ENCODE measurements at regions not wholly inside any gene's neighbourhood (a gene's known extent, or its start where the extent isn't known, plus 50 kb on each side); places are given as distances from the start of the nearest gene placed in this dataset.

DNA sequence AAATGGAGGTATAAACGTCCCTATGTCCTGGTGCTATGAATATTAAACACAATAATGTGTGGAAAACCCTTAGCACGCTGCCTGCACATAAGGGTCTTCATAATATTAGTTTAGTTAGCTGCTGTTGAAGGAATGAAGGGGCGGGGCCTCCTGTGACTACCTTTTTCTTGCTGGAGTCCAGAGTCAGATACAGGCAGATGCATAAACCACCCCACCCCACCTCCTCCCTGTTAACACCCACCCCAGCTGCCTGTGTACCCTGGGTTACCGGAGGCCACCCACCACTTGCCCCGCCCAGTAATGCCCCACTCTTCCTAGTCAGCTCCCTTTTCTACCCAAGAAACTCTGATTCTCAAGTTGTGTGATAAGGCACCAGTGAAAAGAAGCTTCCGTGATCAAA, 158.4 kb downstream of the EN1 start:
- H3K4me3 ChIP-seq (ENCODE audit: insufficient read length, low read depth), result no peak overlapping the region
- no peaks in the 10 kb centered on the region for H3K4me1 ChIP-seq (ENCODE audit: insufficient read depth, insufficient read length)
- no peak overlapping the region for H3K9ac ChIP-seq (ENCODE audit: insufficient read length, low read depth)
- H3K27me3 ChIP-seq (ENCODE audit: insufficient read depth, insufficient read length), result no peaks in the 10 kb centered on the region
- peaks cover 29% of the 10 kb centered on the region for H3K9me3 ChIP-seq (ENCODE audit: insufficient read depth, low read length)
- no peak for DNase-seq (ENCODE audit: low read depth, low spot score)
- no peaks in the 10 kb centered on the region for H3K36me3 ChIP-seq (ENCODE audit: insufficient read depth, insufficient read length, low read length)
- TF ChIP-seq ZNF274 (IDR thresholded peaks at IDR 0.05; ENCODE audit: low read depth, low read length) (no peak), YY1 (IDR thresholded peaks at IDR 0.05; ENCODE audit: insufficient read depth, insufficient read length) (no peak), SUZ12 (IDR thresholded peaks at IDR 0.05; ENCODE audit: extremely low read depth, insufficient read depth, insufficient read length) (no peak)

DNA sequence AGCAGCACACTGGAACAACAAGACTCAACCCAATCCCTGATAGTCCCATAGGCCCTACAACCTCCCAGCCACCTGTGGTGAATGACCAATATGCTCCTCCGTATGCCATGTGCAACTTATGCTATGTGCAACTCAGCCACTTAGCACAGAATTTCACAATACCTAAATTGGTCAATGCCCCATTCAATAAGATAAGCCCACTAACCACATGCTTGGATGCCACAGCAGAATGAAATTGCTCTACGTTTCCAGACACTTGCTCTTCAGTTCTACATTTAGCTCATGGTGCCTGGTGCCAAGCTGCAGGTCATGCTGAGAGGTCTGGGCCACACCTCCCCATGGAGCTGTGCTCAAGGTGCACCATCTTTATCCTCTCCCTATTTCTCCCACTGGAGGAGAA, 159.8 kb downstream of the EN1 start:
- no peak for TF ChIP-seq SUZ12 (IDR thresholded peaks at IDR 0.05; ENCODE audit: extremely low read depth, insufficient read depth, insufficient read length)
- TF ChIP-seq ZNF274 (IDR thresholded peaks at IDR 0.05; ENCODE audit: low read depth, low read length), result no peak
- TF ChIP-seq YY1 (IDR thresholded peaks at IDR 0.05; ENCODE audit: insufficient read depth, insufficient read length), result no peak
- Histone ChIP-seq H3K27me3 (ENCODE audit: insufficient read depth, insufficient read length) (no peaks in the 10 kb centered on the region), H3K36me3 (ENCODE audit: insufficient read depth, insufficient read length, low read length) (no peaks in the 10 kb centered on the region), H3K9ac (ENCODE audit: insufficient read length, low read depth) (no peak overlapping the region), H3K4me1 (ENCODE audit: insufficient read depth, insufficient read length) (peaks cover under 1% of the 10 kb centered on the region), H3K4me3 (ENCODE audit: insufficient read length, low read depth) (no peak overlapping the region), H3K9me3 (ENCODE audit: insufficient read depth, low read length) (peaks cover 26% of the 10 kb centered on the region)
- no peak for DNase-seq (ENCODE audit: low read depth, low spot score)

DNA sequence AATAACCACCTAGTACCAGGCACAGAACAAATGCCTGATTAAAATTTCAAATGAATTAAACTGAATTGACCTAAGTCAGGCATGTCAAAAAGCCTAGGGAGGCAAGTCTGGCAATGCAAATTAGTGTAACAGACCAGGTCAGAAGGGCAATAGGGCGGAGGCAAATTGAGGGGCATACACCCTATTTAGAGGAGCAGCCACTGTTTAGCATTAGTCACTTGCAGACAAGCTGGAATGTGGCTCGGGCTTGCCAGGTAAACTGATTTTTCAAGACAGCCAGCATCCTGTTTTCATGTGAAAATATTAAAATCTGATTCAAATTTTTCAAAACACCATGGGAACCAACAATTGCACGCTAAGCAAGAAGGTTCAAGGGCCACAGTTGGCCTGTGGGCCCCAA, 160.3 kb downstream of the EN1 start:
- peaks cover 3% of the 10 kb centered on the region for H3K4me1 ChIP-seq (ENCODE audit: insufficient read depth, insufficient read length)
- no peak for DNase-seq (ENCODE audit: low read depth, low spot score)
- no peak overlapping the region for H3K4me3 ChIP-seq (ENCODE audit: insufficient read length, low read depth)
- TF ChIP-seq YY1 (IDR thresholded peaks at IDR 0.05; ENCODE audit: insufficient read depth, insufficient read length) (no peak), ZNF274 (IDR thresholded peaks at IDR 0.05; ENCODE audit: low read depth, low read length) (no peak), SUZ12 (IDR thresholded peaks at IDR 0.05; ENCODE audit: extremely low read depth, insufficient read depth, insufficient read length) (no peak)
- no peaks in the 10 kb centered on the region for H3K27me3 ChIP-seq (ENCODE audit: insufficient read depth, insufficient read length)
- no peaks in the 10 kb centered on the region for H3K36me3 ChIP-seq (ENCODE audit: insufficient read depth, insufficient read length, low read length)
- H3K9ac ChIP-seq (ENCODE audit: insufficient read length, low read depth), result no peak overlapping the region
- peaks cover 22% of the 10 kb centered on the region for H3K9me3 ChIP-seq (ENCODE audit: insufficient read depth, low read length)

DNA sequence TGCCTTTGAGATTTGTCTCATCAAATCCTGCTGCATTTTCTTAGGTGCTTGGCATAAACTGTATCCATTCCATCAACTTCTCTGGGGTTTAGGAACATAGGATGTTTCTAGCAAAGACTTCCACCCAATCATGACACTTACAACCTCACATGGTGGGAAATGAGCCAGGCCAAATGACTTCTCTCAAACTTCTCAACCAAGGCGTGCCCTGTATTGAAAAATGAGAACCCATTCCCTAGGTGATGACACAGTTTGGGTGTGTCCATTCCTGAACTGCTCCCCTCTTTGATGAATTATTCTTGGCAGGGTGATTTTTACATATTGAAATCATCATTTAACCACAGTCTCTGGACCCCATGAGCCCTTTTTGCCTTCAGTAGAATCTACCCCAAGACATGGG, 161.1 kb downstream of the EN1 start:
- no peak for DNase-seq (ENCODE audit: low read depth, low spot score)

DNA sequence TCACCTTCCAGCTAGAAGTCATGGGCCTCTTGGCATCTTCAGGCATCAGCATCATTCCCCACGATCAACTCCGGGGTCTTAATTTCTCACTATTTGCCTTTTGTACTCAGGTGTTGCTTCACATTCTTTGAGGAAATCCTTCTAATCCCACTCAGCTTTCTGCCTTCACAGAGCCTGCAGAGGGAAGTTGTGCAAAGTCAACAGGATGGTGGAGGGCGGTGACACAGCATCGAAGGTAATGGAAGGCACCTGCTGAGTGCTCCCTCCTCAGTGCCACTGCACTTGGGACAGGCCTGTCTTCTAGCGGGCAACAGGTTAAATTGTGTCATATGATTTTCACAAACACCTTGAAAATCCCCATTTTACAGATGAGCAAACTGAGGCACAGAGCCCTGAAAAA, 164.0 kb downstream of the EN1 start:
- Histone ChIP-seq H3K9ac (ENCODE audit: insufficient read length, low read depth) (no peak overlapping the region), H3K4me3 (ENCODE audit: insufficient read length, low read depth) (no peak overlapping the region), H3K27me3 (ENCODE audit: insufficient read depth, insufficient read length) (no peaks in the 10 kb centered on the region), H3K36me3 (ENCODE audit: insufficient read depth, insufficient read length, low read length) (no peaks in the 10 kb centered on the region), H3K9me3 (ENCODE audit: insufficient read depth, low read length) (no peaks in the 10 kb centered on the region), H3K4me1 (ENCODE audit: insufficient read depth, insufficient read length) (peaks cover 3% of the 10 kb centered on the region)
- TF ChIP-seq ZNF274 (IDR thresholded peaks at IDR 0.05; ENCODE audit: low read depth, low read length) (no peak), YY1 (IDR thresholded peaks at IDR 0.05; ENCODE audit: insufficient read depth, insufficient read length) (no peak), SUZ12 (IDR thresholded peaks at IDR 0.05; ENCODE audit: extremely low read depth, insufficient read depth, insufficient read length) (no peak)
- DNase-seq (ENCODE audit: low read depth, low spot score), result no peak

More for the DNA sequence above, 161.1 kb downstream of the EN1 start:
- H3K36me3 ChIP-seq (ENCODE audit: insufficient read depth, insufficient read length, low read length), result no peaks in the 10 kb centered on the region
- TF ChIP-seq SUZ12 (IDR thresholded peaks at IDR 0.05; ENCODE audit: extremely low read depth, insufficient read depth, insufficient read length) (no peak), YY1 (IDR thresholded peaks at IDR 0.05; ENCODE audit: insufficient read depth, insufficient read length) (no peak), ZNF274 (IDR thresholded peaks at IDR 0.05; ENCODE audit: low read depth, low read length) (no peak)
- H3K9ac ChIP-seq (ENCODE audit: insufficient read length, low read depth), result no peak overlapping the region
- H3K27me3 ChIP-seq (ENCODE audit: insufficient read depth, insufficient read length), result no peaks in the 10 kb centered on the region
- no peak overlapping the region for H3K4me3 ChIP-seq (ENCODE audit: insufficient read length, low read depth)
- H3K4me1 ChIP-seq (ENCODE audit: insufficient read depth, insufficient read length), result peaks cover 3% of the 10 kb centered on the region
- peaks cover 13% of the 10 kb centered on the region for H3K9me3 ChIP-seq (ENCODE audit: insufficient read depth, low read length)

DNA sequence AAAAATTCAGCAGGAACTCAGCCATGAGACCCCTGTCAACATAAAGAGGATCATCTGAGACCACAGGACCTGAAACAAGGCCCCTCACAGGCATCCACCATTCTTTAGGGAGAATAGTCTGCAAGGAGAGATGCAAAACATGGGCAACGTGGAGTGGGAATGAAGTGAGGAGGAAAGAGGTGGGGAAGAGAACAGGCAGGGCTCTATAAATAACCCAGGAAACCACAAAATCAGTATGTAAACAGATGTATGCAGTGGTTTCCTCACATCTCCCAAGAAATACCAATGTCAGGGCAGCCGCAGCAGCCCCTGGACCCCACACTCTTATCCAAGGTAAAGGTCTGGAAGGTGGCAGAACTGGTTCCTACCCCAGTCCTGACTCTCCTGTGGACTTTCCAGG, 168.5 kb downstream of the EN1 start:
- Histone ChIP-seq H3K27me3 (ENCODE audit: insufficient read depth, insufficient read length) (no peaks in the 10 kb centered on the region), H3K4me1 (ENCODE audit: insufficient read depth, insufficient read length) (peaks cover 3% of the 10 kb centered on the region), H3K9me3 (ENCODE audit: insufficient read depth, low read length) (no peaks in the 10 kb centered on the region), H3K9ac (ENCODE audit: insufficient read length, low read depth) (no peak overlapping the region), H3K36me3 (ENCODE audit: insufficient read depth, insufficient read length, low read length) (no peaks in the 10 kb centered on the region), H3K4me3 (ENCODE audit: insufficient read length, low read depth) (no peak overlapping the region)
- DNase-seq (ENCODE audit: low read depth, low spot score), result no peak
- TF ChIP-seq ZNF274 (IDR thresholded peaks at IDR 0.05; ENCODE audit: low read depth, low read length) (no peak), YY1 (IDR thresholded peaks at IDR 0.05; ENCODE audit: insufficient read depth, insufficient read length) (no peak), SUZ12 (IDR thresholded peaks at IDR 0.05; ENCODE audit: extremely low read depth, insufficient read depth, insufficient read length) (no peak)

DNA sequence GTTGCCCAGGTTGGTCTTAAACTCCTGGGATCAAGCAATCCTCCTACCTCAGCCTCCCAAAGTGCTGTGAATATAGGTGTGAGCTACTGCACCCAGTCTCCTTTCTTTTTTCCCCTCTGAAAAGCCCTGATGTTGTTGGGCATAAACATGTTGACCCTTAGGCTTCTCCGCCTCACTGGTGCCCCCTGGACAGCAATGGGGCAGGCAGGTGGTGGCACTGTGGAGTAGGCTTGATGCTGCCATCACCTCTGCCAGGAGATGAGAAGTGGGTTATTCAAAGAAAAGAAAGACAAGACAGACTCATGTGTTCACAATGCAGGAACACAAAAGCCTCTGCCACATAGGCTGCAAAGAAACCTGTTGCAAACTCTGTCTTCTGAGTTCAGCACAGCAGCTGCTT, 169.9 kb downstream of the EN1 start:
- no peak for TF ChIP-seq SUZ12 (IDR thresholded peaks at IDR 0.05; ENCODE audit: extremely low read depth, insufficient read depth, insufficient read length)
- TF ChIP-seq YY1 (IDR thresholded peaks at IDR 0.05; ENCODE audit: insufficient read depth, insufficient read length), result no peak
- TF ChIP-seq ZNF274 (IDR thresholded peaks at IDR 0.05; ENCODE audit: low read depth, low read length), result no peak
- H3K9ac ChIP-seq (ENCODE audit: insufficient read length, low read depth), result no peak overlapping the region
- no peak overlapping the region for H3K4me3 ChIP-seq (ENCODE audit: insufficient read length, low read depth)
- no peaks in the 10 kb centered on the region for H3K27me3 ChIP-seq (ENCODE audit: insufficient read depth, insufficient read length)
- H3K4me1 ChIP-seq (ENCODE audit: insufficient read depth, insufficient read length), result peaks cover under 1% of the 10 kb centered on the region
- H3K9me3 ChIP-seq (ENCODE audit: insufficient read depth, low read length), result no peaks in the 10 kb centered on the region
- H3K36me3 ChIP-seq (ENCODE audit: insufficient read depth, insufficient read length, low read length), result no peaks in the 10 kb centered on the region
- no peak for DNase-seq (ENCODE audit: low read depth, low spot score)

DNA sequence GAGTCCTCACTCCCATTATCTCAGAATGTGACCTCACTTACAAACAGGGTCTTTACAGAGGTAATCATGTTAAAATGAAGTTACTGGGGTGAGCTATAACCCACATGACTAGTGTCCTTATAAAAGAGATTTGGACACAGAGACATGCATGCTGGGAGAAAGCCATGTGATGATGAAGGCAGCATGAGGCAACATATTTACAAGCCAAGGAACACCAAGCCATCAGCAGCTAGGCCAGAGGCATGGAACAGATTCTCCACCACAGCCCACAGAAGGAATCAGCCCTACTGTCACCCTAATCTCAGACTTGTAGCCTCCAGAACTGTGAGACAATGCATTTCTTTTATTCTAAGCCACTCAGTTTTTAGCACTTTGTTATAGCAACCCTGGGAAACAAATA, 171.9 kb downstream of the EN1 start:
- no peak for TF ChIP-seq YY1 (IDR thresholded peaks at IDR 0.05; ENCODE audit: insufficient read depth, insufficient read length)
- no peak for TF ChIP-seq SUZ12 (IDR thresholded peaks at IDR 0.05; ENCODE audit: extremely low read depth, insufficient read depth, insufficient read length)
- TF ChIP-seq ZNF274 (IDR thresholded peaks at IDR 0.05; ENCODE audit: low read depth, low read length), result no peak
- H3K36me3 ChIP-seq (ENCODE audit: insufficient read depth, insufficient read length, low read length), result no peaks in the 10 kb centered on the region
- H3K9me3 ChIP-seq (ENCODE audit: insufficient read depth, low read length), result no peaks in the 10 kb centered on the region
- H3K27me3 ChIP-seq (ENCODE audit: insufficient read depth, insufficient read length), result no peaks in the 10 kb centered on the region
- no peak for DNase-seq (ENCODE audit: low read depth, low spot score)
- H3K4me3 ChIP-seq (ENCODE audit: insufficient read length, low read depth), result no peak overlapping the region
- H3K9ac ChIP-seq (ENCODE audit: insufficient read length, low read depth), result no peak overlapping the region
- no peaks in the 10 kb centered on the region for H3K4me1 ChIP-seq (ENCODE audit: insufficient read depth, insufficient read length)

All from NT2/D1 (cell line).